Thoracic aorta (tissue), 2 donors: ENCODE measurements at regions not wholly inside any gene's neighbourhood (a gene's known extent, or its start where the extent isn't known, plus 50 kb on each side); places are given as distances from the start of the nearest gene placed in this dataset.

Experiments
- ATAC-seq: fragments of 150-250 bp; one replicate; pipeline ENCODE4 v1.8.0; 2017; ENCODE audit warnings: low read depth; ENCODE audit not compliant: insufficient number of reproducible peaks, low FRiP score
- DNase-seq: peaks from one replicate; pipeline ENCODE4 v3.0.0-alpha.2; 2020; ENCODE audit warnings: low spot score
- H3K27ac ChIP-seq, 2 donors: fragments of 200-600 bp; sonication (generic); 1 replicate in 1 of 2; 2 replicates in 1 of 2; pipeline ENCODE4 v1.5.1; 2016; ENCODE audit warnings: mild to moderate bottlenecking in 2 of 2, moderate library complexity in 2 of 2
- H3K27me3 ChIP-seq: fragments of 200-600 bp; sonication (generic); replicated peaks from 2 replicates; pipeline ENCODE4 v1.6.0; 2016; ENCODE audit warnings: mild to moderate bottlenecking; ENCODE audit not compliant: insufficient read depth
- H3K36me3 ChIP-seq: fragments of 200-600 bp; sonication (generic); one replicate; pipeline ENCODE4 v1.5.1; 2016
- H3K4me1 ChIP-seq, 2 donors: fragments of 200-600 bp; sonication (generic); 1 replicate in 1 of 2; 2 replicates in 1 of 2; pipeline versions ENCODE4 v1.5.1 to v1.6.0; 2016; ENCODE audit warnings: low read depth in 2 of 2, mild to moderate bottlenecking in 1 of 2; ENCODE audit not compliant: control insufficient read depth in 1 of 2
- H3K4me3 ChIP-seq: fragments of 200-600 bp; sonication (generic); 2 replicates; pipeline ENCODE4 v1.5.1; 2016; ENCODE audit warnings: mild to moderate bottlenecking
- H3K9me3 ChIP-seq: fragments of 200-600 bp; sonication (generic); 2 replicates; pipeline ENCODE4 v1.5.1; 2016
- CTCF ChIP-seq: fragments of 200-600 bp; sonication (generic); IDR thresholded peaks from one replicate; pipeline ENCODE4 v1.5.1; 2019; ENCODE audit warnings: antibody characterized with exemption

- no peaks in the 10 kb centered on the region for H3K27me3 ChIP-seq
- no peak for TF ChIP-seq CTCF
- no peaks in the 10 kb centered on the region for H3K4me1 ChIP-seq
- no peak overlapping the region for H3K4me3 ChIP-seq
- H3K9me3 ChIP-seq: no peaks in the 10 kb centered on the region
- no peak overlapping the region for H3K27ac ChIP-seq
- ATAC-seq: no peak
- no peak for DNase-seq
- no peaks in the 10 kb centered on the region for H3K36me3 ChIP-seq
Observed at GRCh38 chr10:120738658-120739057, 112.5 kb upstream of the WDR11 start.

GRCh38 chr10:120741396-120741795 lies 109.8 kb upstream of the WDR11 start:
- H3K36me3 ChIP-seq: no peaks in the 10 kb centered on the region
- no peak overlapping the region for H3K4me3 ChIP-seq
- H3K27me3 ChIP-seq: no peaks in the 10 kb centered on the region
- DNase-seq (no peak), ATAC-seq (no peak)
- H3K4me1 ChIP-seq: no peaks in the 10 kb centered on the region
- no peak overlapping the region for H3K27ac ChIP-seq
- TF ChIP-seq CTCF: no peak
- no peaks in the 10 kb centered on the region for H3K9me3 ChIP-seq

GRCh38 chr10:120742373-120742772 lies 108.8 kb upstream of the WDR11 start:
- no peak overlapping the region for H3K4me3 ChIP-seq
- H3K9me3 ChIP-seq: no peaks in the 10 kb centered on the region
- H3K27ac ChIP-seq: no peak overlapping the region
- DNase-seq: no peak
- no peaks in the 10 kb centered on the region for H3K36me3 ChIP-seq
- H3K27me3 ChIP-seq: no peaks in the 10 kb centered on the region
- no peaks in the 10 kb centered on the region for H3K4me1 ChIP-seq
- no peak for ATAC-seq
- no peak for TF ChIP-seq CTCF

- Histone ChIP-seq H3K4me1 (no peaks in the 10 kb centered on the region), H3K4me3 (no peak overlapping the region), H3K27me3 (no peaks in the 10 kb centered on the region), H3K36me3 (no peaks in the 10 kb centered on the region), H3K9me3 (no peaks in the 10 kb centered on the region), H3K27ac (no peak overlapping the region)
- TF ChIP-seq CTCF: no peak
- DNase-seq: no peak
- ATAC-seq: no peak
Observed at GRCh38 chr10:120744040-120744439, 107.1 kb upstream of the WDR11 start.

GRCh38 chr10:120746001-120746777 lies 105.0 kb upstream of the WDR11 start:
- no peak for TF ChIP-seq CTCF
- Histone ChIP-seq H3K9me3 (no peaks in the 10 kb centered on the region), H3K27ac (no peak overlapping the region), H3K4me1 (no peaks in the 10 kb centered on the region), H3K36me3 (no peaks in the 10 kb centered on the region), H3K4me3 (no peak overlapping the region), H3K27me3 (no peaks in the 10 kb centered on the region)
- DNase-seq (no peak), ATAC-seq (no peak)
